GM12878 (cell line): ENCODE measurements at regions not wholly inside any gene's neighbourhood (a gene's known extent, or its start where the extent isn't known, plus 50 kb on each side); places are given as distances from the start of the nearest gene placed in this dataset.

ENCODE experiments used
- ATAC-seq: fragments of 200-7000 bp; cut with Tn5 transposase; 3 replicates; pipeline ENCODE4 v1.9.1; 2020; ENCODE audit warnings: mild to moderate bottlenecking, moderate library complexity
- BruUV-seq: library from RNA; stranded (reverse); fragments of 400-500 nt; replicated peaks from 2 replicates; lab custom pipeline; 2021; lab: Mats Ljungman, UMichigan
- CTCF ChIA-PET: fragments of 300-600 bp; sonication (Branson Sonifier 250); formaldehyde crosslinking; extraction: SDS; loops from one replicate; lab custom pipeline; 2021; ENCODE audit warnings: inconsistent platforms; lab: Yijun Ruan, JAX
- POLR2A ChIA-PET: fragments of 350-600 bp; formaldehyde crosslinking; extraction: SDS; loops from one replicate; lab custom pipeline; 2021; ENCODE audit warnings: inconsistent platforms; lab: Charles Lee
- RAD21 ChIA-PET: fragments of 300-600 bp; sonication (Branson Sonifier 250); formaldehyde crosslinking; loops from one replicate; lab custom pipeline; 2023; ENCODE audit warnings: antibody characterized with exemption; ENCODE audit not compliant: unreplicated experiment; lab: Charles Lee
- SMC1A ChIA-PET: fragments of 300-600 bp; sonication (Branson Sonifier 250); formaldehyde crosslinking; loops from one replicate; lab custom pipeline; 2023; ENCODE audit not compliant: unreplicated experiment, uncharacterized antibody; lab: Charles Lee
- DNase-seq: peaks from one replicate; pipeline ENCODE4 v3.0.0-alpha.2; 2011; ENCODE audit warnings: low read depth, low spot score
- FAIRE-seq: peaks from 3 replicates; lab custom pipeline; 2011; peaks lifted over from hg19 to GRCh38; lab: Jason Lieb, UNC
- H2AFZ ChIP-seq: 2 replicates; pipeline ENCODE4 v1.6.0; 2011; ENCODE audit warnings: low read depth, low read length, control low read depth; ENCODE audit not compliant: control insufficient read depth
- H3K27ac ChIP-seq: 2 replicates; pipeline ENCODE4 v1.5.1; 2011; ENCODE audit warnings: control low read depth; ENCODE audit not compliant: control insufficient read depth, insufficient read depth
- H3K27me3 ChIP-seq, 2 experiments: replicated peaks in 1 of 2; 2 replicates each; pipeline versions ENCODE4 v1.6.0 to v1.6.1; 2011; ENCODE audit warnings: low read length in 1 of 2; ENCODE audit not compliant: control insufficient read depth in 2 of 2, insufficient read depth in 2 of 2
- H3K36me3 ChIP-seq, 2 experiments: 2 replicates each; pipeline ENCODE4 v1.5.1; 2011; ENCODE audit warnings: low read length in 1 of 2; ENCODE audit not compliant: control insufficient read depth in 2 of 2, insufficient read depth in 2 of 2
- H3K4me1 ChIP-seq: 2 replicates; pipeline ENCODE4 v1.6.1; 2011; ENCODE audit warnings: mild to moderate bottlenecking, low read length, moderate library complexity, mixed read lengths; ENCODE audit not compliant: control insufficient read depth, insufficient read depth
- H3K4me2 ChIP-seq: 2 replicates; pipeline ENCODE4 v1.6.0; 2011; ENCODE audit warnings: control low read depth; ENCODE audit not compliant: control insufficient read depth, insufficient read depth
- H3K4me3 ChIP-seq: fragments of 200-600 bp; sonication (generic); 2 replicates; pipeline ENCODE4 v1.5.1; 2016
- H3K79me2 ChIP-seq: 2 replicates; pipeline ENCODE4 v1.6.0; 2011; ENCODE audit warnings: low read length; ENCODE audit not compliant: control insufficient read depth, insufficient read depth
- H3K9ac ChIP-seq: 2 replicates; pipeline ENCODE4 v1.8.0; 2011; ENCODE audit warnings: low read length, control low read depth, mixed read lengths; ENCODE audit not compliant: control insufficient read depth, insufficient read depth
- H3K9me3 ChIP-seq: replicated peaks from 3 replicates; pipeline ENCODE4 v1.5.1; 2011; ENCODE audit warnings: mild to moderate bottlenecking, low read length; ENCODE audit not compliant: control insufficient read depth, insufficient read depth
- H4K20me1 ChIP-seq: 2 replicates; pipeline ENCODE4 v1.6.0; 2011; ENCODE audit not compliant: control insufficient read depth, insufficient read depth
- CBFB ChIP-seq: IDR thresholded peaks from 2 replicates; pipeline ENCODE4 v1.6.1; 2016; ENCODE audit warnings: antibody characterized with exemption, low read depth
- CEBPB ChIP-seq, 2 experiments: fragments of 150-350 bp in 1 of 2; IDR thresholded peaks; 2 replicates each; pipeline ENCODE4 v1.6.1; 2012 to 2014; ENCODE audit warnings: low read depth in 2 of 2, low read length in 2 of 2, borderline replicate concordance in 1 of 2, inconsistent platforms in 1 of 2
- CHD2 ChIP-seq: IDR thresholded peaks from 2 replicates; pipeline ENCODE4 v1.6.1; 2011; ENCODE audit warnings: low read depth, low read length, improper control_type of control experiment, borderline replicate concordance
- ESRRA ChIP-seq: IDR thresholded peaks from 2 replicates; pipeline ENCODE4 v1.6.1; 2012; ENCODE audit warnings: mild to moderate bottlenecking, low read length, improper control_type of control experiment
- HCFC1 ChIP-seq: fragments of 150-350 bp; IDR thresholded peaks from 2 replicates; pipeline ENCODE4 v1.6.1; 2014; ENCODE audit warnings: low read length
- KLF5 ChIP-seq: fragments of 450-650 bp; IDR thresholded peaks from 2 replicates; pipeline ENCODE4 v1.6.1; 2014; ENCODE audit warnings: mild to moderate bottlenecking; ENCODE audit not compliant: partially characterized antibody
- MTA3 ChIP-seq: IDR thresholded peaks from 2 replicates; pipeline ENCODE4 v1.6.1; 2012; ENCODE audit warnings: low read length, inconsistent platforms, borderline replicate concordance
- NR2C2 ChIP-seq: IDR thresholded peaks from 2 replicates; pipeline ENCODE4 v1.6.1; 2011; ENCODE audit warnings: borderline replicate concordance, low read depth; ENCODE audit not compliant: control insufficient read depth, insufficient read length
- RELA ChIP-seq: fragments of 450-650 bp; IDR thresholded peaks from 2 replicates; pipeline ENCODE4 v1.8.0; 2014; ENCODE audit warnings: borderline replicate concordance; ENCODE audit not compliant: partially characterized antibody
- SIX5 ChIP-seq: IDR thresholded peaks from 2 replicates; pipeline ENCODE4 v1.6.1; 2011; ENCODE audit warnings: mild to moderate bottlenecking, low read depth, low read length, moderate library complexity; ENCODE audit not compliant: severe bottlenecking
- SUZ12 ChIP-seq: fragments of 200-600 bp; sonication (generic); IDR thresholded peaks from one replicate; pipeline ENCODE4 v1.6.1; 2018; ENCODE audit warnings: antibody characterized with exemption, mild to moderate bottlenecking; ENCODE audit not compliant: unreplicated experiment
- TARDBP ChIP-seq: IDR thresholded peaks from 2 replicates; pipeline ENCODE4 v1.6.1; 2016; ENCODE audit warnings: borderline replicate concordance
- TCF3 ChIP-seq: IDR thresholded peaks from 2 replicates; pipeline ENCODE4 v1.6.1; 2012; ENCODE audit warnings: low read depth, mild to moderate bottlenecking, low read length, borderline replicate concordance; ENCODE audit not compliant: insufficient read depth
- WGBS: methylation state at CpG from one replicate; pipeline ENCODE4 v1.1.6; 2016; ENCODE audit warnings: low lambda C conversion rate; ENCODE audit not compliant: insufficient replicate concordance, insufficient coverage; ENCODE audit errors: missing lambda C conversion rate; 5-methylcytosine and 5-hydroxymethylcytosine counted together
- in situ Hi-C: fragments of 300-500 bp; cut with MboI; formaldehyde crosslinking; loops from 9 replicates; pipeline ENCODE4 v1.14.3; 2018; ENCODE audit warnings: mixed read lengths
- intact Hi-C: fragments of 100-400 bp; cut with micrococcal nuclease; formaldehyde crosslinking; loops from one replicate; pipeline ENCODE4 v1.14.2; 2022; ENCODE audit not compliant: unreplicated experiment
- TF ChIP-seq, protein P1 (sequence below): IDR thresholded peaks from 2 replicates; pipeline ENCODE4 v1.6.1; 2011; ENCODE audit warnings: borderline replicate concordance, low read depth, mild to moderate bottlenecking, moderate library complexity, low read length; ENCODE audit not compliant: insufficient read depth, poor library complexity, severe bottlenecking
- TF ChIP-seq, protein P2 (sequence below): fragments of 450-650 bp; IDR thresholded peaks from 2 replicates; pipeline ENCODE4 v1.6.1; 2017; ENCODE audit warnings: antibody characterized with exemption, mild to moderate bottlenecking, moderate library complexity
- TF ChIP-seq, protein P3 (sequence below): fragments of 450-650 bp; IDR thresholded peaks from 2 replicates; pipeline ENCODE4 v1.6.1; 2017; ENCODE audit warnings: mild to moderate bottlenecking

DNA sequence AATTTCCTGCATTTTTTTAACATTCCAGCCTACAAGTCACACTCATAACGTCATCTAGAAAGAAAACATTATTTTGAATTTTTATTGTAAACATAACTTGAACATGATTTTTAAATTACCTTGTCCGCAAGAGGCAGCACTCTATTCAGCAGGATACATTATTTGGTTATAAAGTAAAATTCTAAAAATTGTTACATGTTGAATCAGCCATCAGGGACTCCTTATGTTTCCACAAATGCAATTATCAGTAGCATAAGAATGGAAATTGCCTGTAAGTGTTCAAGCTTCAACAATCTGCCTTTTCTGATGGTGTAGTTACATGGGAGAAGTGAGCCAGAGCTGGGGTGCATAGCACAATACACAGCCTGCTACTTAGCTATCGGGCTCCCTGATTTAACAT lies 97.5 kb downstream of the ZNF365 start:
- Histone ChIP-seq H2AFZ (no peak overlapping the region), H3K4me1 (no peaks in the 10 kb centered on the region), H3K9me3 (no peaks in the 10 kb centered on the region; the same call in 2 of the 3 replicates), H3K4me2 (no peak overlapping the region), H3K79me2 (no peaks in the 10 kb centered on the region), H3K27me3 (no peaks in the 10 kb centered on the region; a peak in 3 of 4 replicates), H4K20me1 (no peaks in the 10 kb centered on the region), H3K27ac (no peak overlapping the region), H3K9ac (no peak overlapping the region), H3K4me3 (no peak overlapping the region), H3K36me3 (no peaks in the 10 kb centered on the region)
- intact Hi-C loops (no loop called here), in situ Hi-C loops (no loop called here)
- WGBS: 29% methylated on average over 3 of the region's 3 CpGs
- FAIRE-seq (no peak), DNase-seq (no peak), ATAC-seq (no peak)
- ChIA-PET SMC1A (no interaction called here), CTCF (no interaction called here), RAD21 (no interaction called here), POLR2A (no interaction called here)
- BruUV-seq: no TSS peak
- no peak for TF ChIP-seq CBFB
- TF ChIP-seq KLF5: no peak
- no peak for TF ChIP-seq TCF3
- TF ChIP-seq HCFC1: no peak
- no peak for TF ChIP-seq CHD2
- no peak for TF ChIP-seq SIX5
- TF ChIP-seq, protein P1, sequence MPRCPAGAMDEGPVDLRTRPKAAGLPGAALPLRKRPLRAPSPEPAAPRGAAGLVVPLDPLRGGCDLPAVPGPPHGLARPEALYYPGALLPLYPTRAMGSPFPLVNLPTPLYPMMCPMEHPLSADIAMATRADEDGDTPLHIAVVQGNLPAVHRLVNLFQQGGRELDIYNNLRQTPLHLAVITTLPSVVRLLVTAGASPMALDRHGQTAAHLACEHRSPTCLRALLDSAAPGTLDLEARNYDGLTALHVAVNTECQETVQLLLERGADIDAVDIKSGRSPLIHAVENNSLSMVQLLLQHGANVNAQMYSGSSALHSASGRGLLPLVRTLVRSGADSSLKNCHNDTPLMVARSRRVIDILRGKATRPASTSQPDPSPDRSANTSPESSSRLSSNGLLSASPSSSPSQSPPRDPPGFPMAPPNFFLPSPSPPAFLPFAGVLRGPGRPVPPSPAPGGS: no peak
- no peak for TF ChIP-seq ESRRA
- TF ChIP-seq, protein P2, sequence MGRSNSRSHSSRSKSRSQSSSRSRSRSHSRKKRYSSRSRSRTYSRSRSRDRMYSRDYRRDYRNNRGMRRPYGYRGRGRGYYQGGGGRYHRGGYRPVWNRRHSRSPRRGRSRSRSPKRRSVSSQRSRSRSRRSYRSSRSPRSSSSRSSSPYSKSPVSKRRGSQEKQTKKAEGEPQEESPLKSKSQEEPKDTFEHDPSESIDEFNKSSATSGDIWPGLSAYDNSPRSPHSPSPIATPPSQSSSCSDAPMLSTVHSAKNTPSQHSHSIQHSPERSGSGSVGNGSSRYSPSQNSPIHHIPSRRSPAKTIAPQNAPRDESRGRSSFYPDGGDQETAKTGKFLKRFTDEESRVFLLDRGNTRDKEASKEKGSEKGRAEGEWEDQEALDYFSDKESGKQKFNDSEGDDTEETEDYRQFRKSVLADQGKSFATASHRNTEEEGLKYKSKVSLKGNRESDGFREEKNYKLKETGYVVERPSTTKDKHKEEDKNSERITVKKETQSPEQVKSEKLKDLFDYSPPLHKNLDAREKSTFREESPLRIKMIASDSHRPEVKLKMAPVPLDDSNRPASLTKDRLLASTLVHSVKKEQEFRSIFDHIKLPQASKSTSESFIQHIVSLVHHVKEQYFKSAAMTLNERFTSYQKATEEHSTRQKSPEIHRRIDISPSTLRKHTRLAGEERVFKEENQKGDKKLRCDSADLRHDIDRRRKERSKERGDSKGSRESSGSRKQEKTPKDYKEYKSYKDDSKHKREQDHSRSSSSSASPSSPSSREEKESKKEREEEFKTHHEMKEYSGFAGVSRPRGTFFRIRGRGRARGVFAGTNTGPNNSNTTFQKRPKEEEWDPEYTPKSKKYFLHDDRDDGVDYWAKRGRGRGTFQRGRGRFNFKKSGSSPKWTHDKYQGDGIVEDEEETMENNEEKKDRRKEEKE: no peak
- no peak for TF ChIP-seq TARDBP
- TF ChIP-seq SUZ12: no peak
- no peak for TF ChIP-seq MTA3
- no peak for TF ChIP-seq NR2C2
- no peak for TF ChIP-seq CEBPB (IDR thresholded peaks at IDR 0.05; ENCODE audit: borderline replicate concordance in 1 of 2, low read depth in 2 of 2, low read length in 2 of 2)
- TF ChIP-seq RELA: no peak
- TF ChIP-seq, protein P3, sequence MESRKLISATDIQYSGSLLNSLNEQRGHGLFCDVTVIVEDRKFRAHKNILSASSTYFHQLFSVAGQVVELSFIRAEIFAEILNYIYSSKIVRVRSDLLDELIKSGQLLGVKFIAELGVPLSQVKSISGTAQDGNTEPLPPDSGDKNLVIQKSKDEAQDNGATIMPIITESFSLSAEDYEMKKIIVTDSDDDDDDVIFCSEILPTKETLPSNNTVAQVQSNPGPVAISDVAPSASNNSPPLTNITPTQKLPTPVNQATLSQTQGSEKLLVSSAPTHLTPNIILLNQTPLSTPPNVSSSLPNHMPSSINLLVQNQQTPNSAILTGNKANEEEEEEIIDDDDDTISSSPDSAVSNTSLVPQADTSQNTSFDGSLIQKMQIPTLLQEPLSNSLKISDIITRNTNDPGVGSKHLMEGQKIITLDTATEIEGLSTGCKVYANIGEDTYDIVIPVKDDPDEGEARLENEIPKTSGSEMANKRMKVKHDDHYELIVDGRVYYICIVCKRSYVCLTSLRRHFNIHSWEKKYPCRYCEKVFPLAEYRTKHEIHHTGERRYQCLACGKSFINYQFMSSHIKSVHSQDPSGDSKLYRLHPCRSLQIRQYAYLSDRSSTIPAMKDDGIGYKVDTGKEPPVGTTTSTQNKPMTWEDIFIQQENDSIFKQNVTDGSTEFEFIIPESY: no peak
